GM23338 (cell line): ENCODE measurements at regions not wholly inside any gene's neighbourhood (a gene's known extent, or its start where the extent isn't known, plus 50 kb on each side); places are given as distances from the start of the nearest gene placed in this dataset.

ENCODE experiments used
- ATAC-seq: fragments of 200-7000 bp; cut with Tn5 transposase; 3 replicates; pipeline ENCODE4 v1.9.1; 2020
- DNase-seq: peaks from one replicate; pipeline ENCODE4 v3.0.0-alpha.2; 2015; ENCODE audit warnings: low spot score
- H2AFZ ChIP-seq: fragments of 200-600 bp; sonication (generic); 2 replicates; pipeline ENCODE4 v1.8.0; 2016; ENCODE audit warnings: antibody characterized with exemption, mild to moderate bottlenecking, moderate library complexity
- H3F3A ChIP-seq: fragments of 200-600 bp; sonication (generic); replicated peaks from 2 replicates; pipeline ENCODE4 v1.8.0; 2017; ENCODE audit warnings: antibody characterized with exemption, mixed run types, low read depth
- H3K27ac ChIP-seq: fragments of 200-600 bp; sonication (generic); 2 replicates; pipeline ENCODE4 v1.6.1; 2016; ENCODE audit warnings: low read depth
- H3K27me3 ChIP-seq: fragments of 200-600 bp; sonication (generic); 2 replicates; pipeline ENCODE4 v1.8.0; 2016; ENCODE audit warnings: mild to moderate bottlenecking, mixed run types, moderate library complexity; ENCODE audit not compliant: insufficient read depth
- H3K36me3 ChIP-seq: fragments of 200-600 bp; sonication (generic); 2 replicates; pipeline ENCODE4 v1.8.0; 2016; ENCODE audit warnings: mild to moderate bottlenecking; ENCODE audit not compliant: insufficient read depth
- H3K4me1 ChIP-seq: fragments of 200-600 bp; sonication (generic); 2 replicates; pipeline ENCODE4 v1.8.0; 2016; ENCODE audit warnings: mild to moderate bottlenecking, moderate library complexity; ENCODE audit not compliant: insufficient read depth
- H3K4me2 ChIP-seq: fragments of 200-600 bp; sonication (generic); 2 replicates; pipeline ENCODE4 v1.7.1; 2017; ENCODE audit warnings: mixed run types
- H3K4me3 ChIP-seq: fragments of 200-600 bp; sonication (generic); 2 replicates; pipeline ENCODE4 v1.6.1; 2016; ENCODE audit warnings: mixed run types
- H3K79me2 ChIP-seq: fragments of 200-600 bp; sonication (generic); replicated peaks from 2 replicates; pipeline ENCODE4 v1.8.0; 2017; ENCODE audit warnings: mild to moderate bottlenecking; ENCODE audit not compliant: insufficient read depth
- H3K9me2 ChIP-seq: fragments of 200-600 bp; sonication (generic); 2 replicates; pipeline ENCODE4 v1.8.0; 2017; ENCODE audit not compliant: insufficient read depth
- H4K20me1 ChIP-seq: fragments of 200-600 bp; sonication (generic); replicated peaks from 2 replicates; pipeline ENCODE4 v1.8.0; 2017; ENCODE audit warnings: mild to moderate bottlenecking; ENCODE audit not compliant: insufficient read depth
- H3K27ac Mint-ChIP-seq: 2 replicates; pipeline ENCODE4 v1.8.0; 2020; ENCODE audit warnings: inconsistent platforms, mild to moderate bottlenecking, moderate library complexity, mixed read lengths
- H3K27me3 Mint-ChIP-seq: 3 replicates; pipeline ENCODE4 v1.8.0; 2022; ENCODE audit warnings: low read depth, mild to moderate bottlenecking, moderate library complexity, mixed read lengths, inconsistent platforms; ENCODE audit not compliant: insufficient read depth, poor library complexity
- H3K36me3 Mint-ChIP-seq: 3 replicates; pipeline ENCODE4 v1.8.0; 2021; ENCODE audit warnings: low read depth, mild to moderate bottlenecking, inconsistent platforms, moderate library complexity, mixed read lengths
- H3K4me1 Mint-ChIP-seq: 3 replicates; pipeline ENCODE4 v1.8.0; 2020; ENCODE audit warnings: mild to moderate bottlenecking, inconsistent platforms, mixed read lengths
- H3K4me3 Mint-ChIP-seq: 3 replicates; pipeline ENCODE4 v1.8.0; 2021; ENCODE audit warnings: moderate library complexity, mild to moderate bottlenecking, inconsistent platforms, mixed read lengths
- H3K9me3 Mint-ChIP-seq: 3 replicates; pipeline ENCODE4 v1.8.0; 2020; ENCODE audit warnings: moderate library complexity, mild to moderate bottlenecking, inconsistent platforms, mixed read lengths
- CREB1 ChIP-seq: fragments of 250-450 bp; sonication (Bioruptor Pico); IDR thresholded peaks from 2 replicates; pipeline ENCODE4 v1.5.0; 2020; ENCODE audit warnings: low read depth, mild to moderate bottlenecking, moderate library complexity
- CTCF ChIP-seq, 2 experiments: fragments of 200-600 bp in 1 of 2; sonication (generic) in 1 of 2; conservative IDR thresholded peaks; 2 replicates each; pipeline versions ENCODE4 v1.5.1 to v1.6.1; 2016 to 2017; ENCODE audit warnings: antibody characterized with exemption in 2 of 2, low read depth in 2 of 2, mild to moderate bottlenecking in 2 of 2, moderate library complexity in 1 of 2
- ETS1 ChIP-seq: IDR thresholded peaks from 2 replicates; pipeline ENCODE4 v1.6.1; 2016; ENCODE audit warnings: antibody characterized with exemption
- EZH2 ChIP-seq: fragments of 200-600 bp; sonication (generic); IDR thresholded peaks from one replicate; pipeline ENCODE4 v1.8.0; 2017; ENCODE audit warnings: antibody characterized with exemption, mild to moderate bottlenecking, low read depth; ENCODE audit not compliant: unreplicated experiment
- EZH2phosphoT487 ChIP-seq: fragments of 200-600 bp; sonication (generic); IDR thresholded peaks from one replicate; pipeline ENCODE4 v1.8.1; 2018; ENCODE audit warnings: antibody characterized with exemption; ENCODE audit not compliant: unreplicated experiment
- JUNB ChIP-seq: IDR thresholded peaks from one replicate; pipeline ENCODE4 v1.6.1; 2016; ENCODE audit warnings: antibody characterized with exemption; ENCODE audit not compliant: unreplicated experiment
- NANOG ChIP-seq: IDR thresholded peaks from 2 replicates; pipeline ENCODE4 v1.6.1; 2016; ENCODE audit warnings: antibody characterized with exemption, borderline replicate concordance
- POLR2AphosphoS5 ChIP-seq: IDR thresholded peaks from 2 replicates; pipeline ENCODE4 v1.6.1; 2016; ENCODE audit warnings: antibody characterized with exemption, low read depth
- REST ChIP-seq: IDR thresholded peaks from one replicate; pipeline ENCODE4 v1.6.1; 2018; ENCODE audit warnings: antibody characterized with exemption; ENCODE audit not compliant: unreplicated experiment
- STAT1 ChIP-seq: IDR thresholded peaks from one replicate; pipeline ENCODE4 v1.6.1; 2016; ENCODE audit warnings: antibody characterized with exemption; ENCODE audit not compliant: unreplicated experiment
- ZNF114 ChIP-seq: fragments of 250-450 bp; sonication (Bioruptor Pico); IDR thresholded peaks from 2 replicates; pipeline ENCODE4 v1.5.0; 2020; ENCODE audit warnings: mild to moderate bottlenecking, moderate library complexity
- ZNF331 ChIP-seq: fragments of 250-450 bp; sonication (Bioruptor Pico); IDR thresholded peaks from 2 replicates; pipeline ENCODE4 v1.5.0; 2020; ENCODE audit warnings: low read depth, mild to moderate bottlenecking, moderate library complexity
- ZNF462 ChIP-seq: fragments of 250-450 bp; sonication (Bioruptor Pico); IDR thresholded peaks from 2 replicates; pipeline ENCODE4 v1.5.0; 2020; ENCODE audit warnings: mild to moderate bottlenecking, moderate library complexity

- Histone ChIP-seq H3K36me3 (no peaks in the 10 kb centered on the region), H3K4me2 (no peak overlapping the region), H3K4me3 (no peak overlapping the region), H3F3A (no peaks in the 10 kb centered on the region), H3K4me1 (peaks cover 13% of the 10 kb centered on the region), H4K20me1 (no peaks in the 10 kb centered on the region), H3K27ac (no peak overlapping the region), H3K79me2 (no peaks in the 10 kb centered on the region), H2AFZ (no peak overlapping the region), H3K27me3 (no peaks in the 10 kb centered on the region), H3K9me2 (peaks cover 4% of the 10 kb centered on the region; the same call in 1 of the 2 replicates)
- Mint-ChIP-seq H3K36me3 (no peaks in the 10 kb centered on the region; the same call in 2 of the 3 replicates), H3K27ac (no peak overlapping the region), H3K4me3 (no peak overlapping the region), H3K9me3 (peaks cover 3% of the 10 kb centered on the region; the same call in 1 of the 3 replicates), H3K27me3 (peaks cover 2% of the 10 kb centered on the region), H3K4me1 (peaks cover 29% of the 10 kb centered on the region)
- TF ChIP-seq ZNF462 (CRISPR knock-in tag), result no peak
- no peak for TF ChIP-seq EZH2
- no peak for TF ChIP-seq POLR2AphosphoS5
- no peak for TF ChIP-seq ETS1
- TF ChIP-seq CREB1 (CRISPR knock-in tag), result no peak
- TF ChIP-seq NANOG, result no peak
- TF ChIP-seq CTCF (conservative IDR thresholded peaks at IDR 0.05; ENCODE audit: low read depth in 2 of 2), result no peak
- TF ChIP-seq STAT1, result no peak
- no peak for TF ChIP-seq ZNF331
- TF ChIP-seq REST, result no peak
- no peak for TF ChIP-seq ZNF114 (CRISPR knock-in tag)
- TF ChIP-seq JUNB, result no peak
- no peak for TF ChIP-seq EZH2phosphoT487
- ATAC-seq, result no peak
- no peak for DNase-seq
These were observed 557.4 kb upstream of the ADGRB3 start for GRCh38 chr6:68077661-68078060.
